H9 (cell line): ENCODE measurements at regions not wholly inside any gene's neighbourhood (a gene's known extent, or its start where the extent isn't known, plus 50 kb on each side); places are given as distances from the start of the nearest gene placed in this dataset.

Source experiments
- DNase-seq: peaks from one replicate; pipeline ENCODE4 v3.0.0-alpha.2; 2017
- H2AFZ ChIP-seq: one replicate; pipeline ENCODE4 v1.6.1; 2013; ENCODE audit warnings: mild to moderate bottlenecking, low read length, control low read depth, moderate library complexity
- H2AK5ac ChIP-seq: 2 replicates; pipeline ENCODE4 v1.6.1; 2013; ENCODE audit warnings: low read length, control low read depth, mixed read lengths; ENCODE audit not compliant: insufficient read length
- H2BK120ac ChIP-seq: one replicate; pipeline ENCODE4 v1.6.1; 2013; ENCODE audit warnings: low read depth, mild to moderate bottlenecking, low read length, control low read depth, inconsistent platforms; ENCODE audit not compliant: poor library complexity, severe bottlenecking
- H2BK12ac ChIP-seq: 2 replicates; pipeline ENCODE4 v1.6.1; 2013; ENCODE audit warnings: low read length, control low read depth, mixed read lengths, low read depth; ENCODE audit not compliant: insufficient read length
- H2BK15ac ChIP-seq: 2 replicates; pipeline ENCODE4 v1.6.1; 2013; ENCODE audit warnings: low read depth, low read length, control low read depth
- H2BK20ac ChIP-seq: one replicate; pipeline ENCODE4 v1.6.1; 2013; ENCODE audit warnings: low read depth, mild to moderate bottlenecking, low read length, control low read depth, inconsistent platforms; ENCODE audit not compliant: poor library complexity, severe bottlenecking
- H2BK5ac ChIP-seq: 2 replicates; pipeline ENCODE4 v1.6.1; 2013; ENCODE audit warnings: low read length, control low read depth, mixed read lengths; ENCODE audit not compliant: insufficient read length
- H3K14ac ChIP-seq: 2 replicates; pipeline ENCODE4 v1.6.1; 2013; ENCODE audit warnings: low read length, control low read depth; ENCODE audit not compliant: insufficient read depth
- H3K18ac ChIP-seq: 2 replicates; pipeline ENCODE4 v1.6.1; 2013; ENCODE audit warnings: low read depth, mild to moderate bottlenecking, mixed read lengths, low read length, control low read depth; ENCODE audit not compliant: insufficient read length
- H3K23ac ChIP-seq: 2 replicates; pipeline ENCODE4 v1.6.1; 2013; ENCODE audit warnings: low read length, control low read depth, mixed read lengths, low read depth; ENCODE audit not compliant: insufficient read length
- H3K23me2 ChIP-seq: 2 replicates; pipeline ENCODE4 v1.6.1; 2013; ENCODE audit warnings: low read depth, mild to moderate bottlenecking, mixed read lengths, low read length, control low read depth; ENCODE audit not compliant: insufficient read length, poor library complexity, severe bottlenecking
- H3K27ac ChIP-seq: 2 replicates; pipeline ENCODE4 v1.5.1; 2013; ENCODE audit warnings: low read length, control low read depth, mixed read lengths, low read depth; ENCODE audit not compliant: insufficient read length
- H3K27me3 ChIP-seq: 2 replicates; pipeline ENCODE4 v1.6.1; 2013; ENCODE audit warnings: low read length, control low read depth, inconsistent platforms; ENCODE audit not compliant: insufficient read depth
- H3K4ac ChIP-seq: 2 replicates; pipeline ENCODE4 v1.6.1; 2013; ENCODE audit warnings: low read depth, mild to moderate bottlenecking, control low read depth, inconsistent platforms, low read length, moderate library complexity
- H3K4me1 ChIP-seq: 2 replicates; pipeline ENCODE4 v1.6.1; 2013; ENCODE audit warnings: low read length, control low read depth, inconsistent platforms; ENCODE audit not compliant: insufficient read depth
- H3K4me2 ChIP-seq: 2 replicates; pipeline ENCODE4 v1.6.1; 2013; ENCODE audit warnings: low read length, control low read depth, mixed read lengths; ENCODE audit not compliant: insufficient read length, insufficient read depth
- H3K56ac ChIP-seq: 2 replicates; pipeline ENCODE4 v1.6.1; 2013; ENCODE audit warnings: low read depth, mild to moderate bottlenecking, mixed read lengths, low read length, control low read depth; ENCODE audit not compliant: insufficient read length
- H3K79me1 ChIP-seq: 2 replicates; pipeline ENCODE4 v1.6.1; 2013; ENCODE audit warnings: low read depth, mild to moderate bottlenecking, moderate library complexity, low read length, control low read depth, inconsistent platforms; ENCODE audit not compliant: insufficient read depth, poor library complexity, severe bottlenecking
- H3K79me2 ChIP-seq: 2 replicates; pipeline ENCODE4 v1.6.1; 2013; ENCODE audit warnings: low read length, control low read depth, inconsistent platforms; ENCODE audit not compliant: insufficient read depth
- H3K9ac ChIP-seq: 2 replicates; pipeline ENCODE4 v1.6.1; 2013; ENCODE audit warnings: low read length, control low read depth, mixed read lengths; ENCODE audit not compliant: insufficient read length; ENCODE audit errors: extremely low read depth
- H3K9me3 ChIP-seq: one replicate; pipeline ENCODE4 v1.6.1; 2013; ENCODE audit warnings: low read depth, low read length, inconsistent platforms; ENCODE audit not compliant: control insufficient read depth
- H3T11ph ChIP-seq: one replicate; pipeline ENCODE4 v1.6.1; 2013; ENCODE audit warnings: mild to moderate bottlenecking, low read length, control low read depth, inconsistent platforms
- H4K20me1 ChIP-seq: one replicate; pipeline ENCODE4 v1.6.1; 2013; ENCODE audit not compliant: control insufficient read depth, insufficient read length, insufficient read depth
- H4K5ac ChIP-seq: 2 replicates; pipeline ENCODE4 v1.6.1; 2013; ENCODE audit warnings: low read depth, mild to moderate bottlenecking, mixed read lengths, low read length, control low read depth; ENCODE audit not compliant: insufficient read length
- H4K8ac ChIP-seq: replicated peaks from 2 replicates; pipeline ENCODE4 v1.6.1; 2013; ENCODE audit warnings: low read length, control low read depth, mixed read lengths, low read depth; ENCODE audit not compliant: insufficient read length
- H4K91ac ChIP-seq: 2 replicates; pipeline ENCODE4 v1.6.1; 2013; ENCODE audit warnings: low read depth, mild to moderate bottlenecking, moderate library complexity, mixed read lengths, low read length, control low read depth; ENCODE audit not compliant: insufficient read length
- H3K27ac Mint-ChIP-seq, 3 experiments: 2 replicates in 2 of 3; 3 replicates in 1 of 3; pipeline ENCODE4 v1.8.0; 2020 to 2021; ENCODE audit warnings: mixed read lengths in 3 of 3, mild to moderate bottlenecking in 1 of 3, moderate library complexity in 1 of 3
- H3K27me3 Mint-ChIP-seq: 2 replicates; pipeline ENCODE4 v1.8.0; 2021; ENCODE audit warnings: low read depth, mild to moderate bottlenecking, moderate library complexity, mixed read lengths
- H3K36me3 Mint-ChIP-seq, 3 experiments: 2 replicates in 2 of 3; 3 replicates in 1 of 3; pipeline ENCODE4 v1.8.0; 2020 to 2021; ENCODE audit warnings: low read depth in 3 of 3, mixed read lengths in 3 of 3; ENCODE audit not compliant: insufficient read depth in 1 of 3
- H3K4me1 Mint-ChIP-seq, 2 experiments: 2 replicates each; pipeline ENCODE4 v1.8.0; 2020; ENCODE audit warnings: mixed read lengths in 2 of 2
- H3K4me3 Mint-ChIP-seq, 2 experiments: 2 replicates in 1 of 2; 3 replicates in 1 of 2; pipeline ENCODE4 v1.8.0; 2020 to 2021; ENCODE audit warnings: mild to moderate bottlenecking in 2 of 2, mixed read lengths in 2 of 2, moderate library complexity in 1 of 2
- H3K9me3 Mint-ChIP-seq, 2 experiments: 2 replicates in 1 of 2; 3 replicates in 1 of 2; pipeline ENCODE4 v1.8.0; 2020; ENCODE audit warnings: mild to moderate bottlenecking in 2 of 2, mixed read lengths in 2 of 2, moderate library complexity in 1 of 2
- CTCF ChIP-seq: fragments of 200-600 bp; sonication (generic); conservative IDR thresholded peaks from 3 replicates; pipeline ENCODE4 v1.8.0; 2021; ENCODE audit warnings: antibody characterized with exemption, mild to moderate bottlenecking
- WGBS: extraction: QIAGEN DNeasy Blood & Tissue Kit; methylation state at CpG from one replicate; pipeline ENCODE4 v1.1.7; 2013; ENCODE audit warnings: missing lambda C conversion rate, low lambda C conversion rate, mixed read lengths; ENCODE audit not compliant: insufficient read length; ENCODE audit errors: extremely low coverage; 5-methylcytosine and 5-hydroxymethylcytosine counted together

- Histone ChIP-seq H2BK15ac (no peak overlapping the region; the same call in 1 of the 2 replicates), H3K4me1 (no peaks in the 10 kb centered on the region), H3K27me3 (no peaks in the 10 kb centered on the region), H3K18ac (no peak overlapping the region), H3K9me3 (no peaks in the 10 kb centered on the region), H4K20me1 (no peaks in the 10 kb centered on the region), H3K27ac (no peak overlapping the region), H4K91ac (no peak overlapping the region), H2BK20ac (no peak overlapping the region), H3K56ac (no peak overlapping the region), H3K14ac (no peak overlapping the region), H2BK5ac (no peak overlapping the region), H2AK5ac (no peak overlapping the region), H2BK120ac (no peak overlapping the region), H3K9ac (no peak overlapping the region), H3T11ph (no peak overlapping the region), H2AFZ (peak overlapping the region; percentile 43), H4K8ac (no peak overlapping the region), H3K4me2 (peak overlapping the region; percentile 38), H3K79me2 (no peaks in the 10 kb centered on the region), H3K79me1 (no peaks in the 10 kb centered on the region), H3K4ac (no peak overlapping the region), H2BK12ac (no peak overlapping the region), H3K23ac (no peak overlapping the region), H3K23me2 (peaks cover 4% of the 10 kb centered on the region), H4K5ac (peak overlapping the region; percentile 33)
- H3K27me3 Mint-ChIP-seq: peaks cover 9% of the 10 kb centered on the region
- no peak overlapping the region; a peak in 1 of 5 replicates for H3K4me3 Mint-ChIP-seq
- peak; percentile 37 for DNase-seq
- H3K9me3 Mint-ChIP-seq: no peaks in the 10 kb centered on the region
- no peaks in the 10 kb centered on the region for H3K36me3 Mint-ChIP-seq
- TF ChIP-seq CTCF: no peak
- H3K27ac Mint-ChIP-seq: no peak overlapping the region
- H3K4me1 Mint-ChIP-seq: peaks cover 9 to 12% of the 10 kb centered on the region in 2 experiments
- no CpG with 5 or more reads among the region's 16 CpGs for WGBS
These were observed 86.3 kb upstream of the BLID start for GRCh38 chr11:122202161-122202950.
